AG04449 (cell line): ENCODE measurements at regions not wholly inside any gene's neighbourhood (a gene's known extent, or its start where the extent isn't known, plus 50 kb on each side); places are given as distances from the start of the nearest gene placed in this dataset.

Experiments used
- CTCF ChIA-PET: fragments of 350-600 bp; formaldehyde crosslinking; extraction: SDS; loops from one replicate; lab custom pipeline; 2021; ENCODE audit warnings: antibody characterized with exemption; lab: Yijun Ruan, JAX
- POLR2A ChIA-PET: fragments of 400-600, 350-600 bp; formaldehyde crosslinking; extraction: SDS; loops from one replicate; lab custom pipeline; 2020; ENCODE audit warnings: antibody characterized with exemption, inconsistent platforms; lab: Yijun Ruan, JAX
- DNase-seq: peaks from one replicate; pipeline ENCODE4 v3.0.0-alpha.2; 2010; ENCODE audit warnings: low read depth, low spot score
- H3K4me3 ChIP-seq: 2 replicates; pipeline ENCODE4 v1.5.1; 2011; ENCODE audit warnings: low read depth, mild to moderate bottlenecking, control low read depth, low read length
- CTCF ChIP-seq: IDR thresholded peaks from one replicate; pipeline ENCODE4 v1.5.1; 2011; ENCODE audit warnings: mild to moderate bottlenecking, moderate library complexity, low read length, control low read depth, inconsistent platforms; ENCODE audit not compliant: insufficient read depth; ENCODE audit errors: missing control alignments

- POLR2A ChIA-PET: interaction anchor here (1.2 kb wide), 1 partner anchor 38 kb away, joined by 3 read pairs; no protein-coding TSS in a partner anchor
- DNase-seq: no peak
- no peak overlapping the region for H3K4me3 ChIP-seq
- CTCF ChIA-PET: interaction anchor here (0.6 kb wide), 1 partner anchor 31 kb away, joined by 3 read pairs; no protein-coding TSS in a partner anchor
- no peak for TF ChIP-seq CTCF
Measured at GRCh38 chr20:56788671-56789610, 159.8 kb downstream of the TFAP2C start.

- TF ChIP-seq CTCF: no peak
- no peak for DNase-seq
- H3K4me3 ChIP-seq: no peak overlapping the region
- ChIA-PET POLR2A (no interaction called here), CTCF (no interaction called here)
Measured at GRCh38 chr20:56793916-56794315, 164.8 kb downstream of the TFAP2C start.

- H3K4me3 ChIP-seq: no peak overlapping the region
- ChIA-PET POLR2A (no interaction called here), CTCF (no interaction called here)
- no peak for TF ChIP-seq CTCF
- DNase-seq: no peak
Measured at GRCh38 chr20:56795492-56795891, 166.4 kb downstream of the TFAP2C start.

- no peak for TF ChIP-seq CTCF
- CTCF ChIA-PET: no interaction called here
- no peak overlapping the region for H3K4me3 ChIP-seq
- no peak for DNase-seq
- POLR2A ChIA-PET: no interaction called here
Measured at GRCh38 chr20:56796345-56796744, 167.2 kb downstream of the TFAP2C start.

- no peak overlapping the region for H3K4me3 ChIP-seq
- DNase-seq: no peak
- TF ChIP-seq CTCF: no peak
- CTCF ChIA-PET: no interaction called here
- POLR2A ChIA-PET: no interaction called here
Measured at GRCh38 chr20:56797023-56797422, 167.9 kb downstream of the TFAP2C start.

- no peak for TF ChIP-seq CTCF
- ChIA-PET POLR2A (no interaction called here), CTCF (no interaction called here)
- DNase-seq: no peak
- H3K4me3 ChIP-seq: no peak overlapping the region
Measured at GRCh38 chr20:56798634-56799033, 169.5 kb downstream of the TFAP2C start.
